T1000 (cell line): ENCODE measurements at regions not wholly inside any gene's neighbourhood (a gene's known extent, or its start where the extent isn't known, plus 50 kb on each side); places are given as distances from the start of the nearest gene placed in this dataset.
"Not testable (repeated sequence)": the region's sequence is repeated elsewhere in the genome, so short reads cannot be mapped to it uniquely, and the experiment has no call there.

Source experiments
- DNase-seq: peaks from one replicate; lab custom pipeline; 2025; ENCODE audit warnings: mixed read lengths; lab: John Stamatoyannopoulos, UW

DNA sequence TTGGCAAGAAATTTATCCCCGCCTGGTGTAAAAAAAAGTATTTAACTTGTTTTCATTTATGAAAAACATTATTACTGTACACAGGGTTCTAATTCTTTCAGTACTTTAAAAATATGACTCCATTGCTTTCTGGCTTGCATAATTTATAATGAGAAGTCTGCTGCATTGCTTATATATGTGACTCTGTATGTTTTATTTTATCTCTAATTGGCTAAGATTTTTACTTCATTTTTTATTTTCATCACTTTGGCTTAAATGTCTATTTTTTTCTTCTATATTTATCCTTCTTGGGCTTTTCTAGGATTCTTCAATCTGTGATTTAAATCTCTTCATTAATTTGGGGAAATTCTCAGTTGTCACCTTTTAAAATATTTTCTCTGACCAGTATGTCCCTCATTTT lies 636.6 kb upstream of the NR2F2 start:
- no peak for DNase-seq

DNA sequence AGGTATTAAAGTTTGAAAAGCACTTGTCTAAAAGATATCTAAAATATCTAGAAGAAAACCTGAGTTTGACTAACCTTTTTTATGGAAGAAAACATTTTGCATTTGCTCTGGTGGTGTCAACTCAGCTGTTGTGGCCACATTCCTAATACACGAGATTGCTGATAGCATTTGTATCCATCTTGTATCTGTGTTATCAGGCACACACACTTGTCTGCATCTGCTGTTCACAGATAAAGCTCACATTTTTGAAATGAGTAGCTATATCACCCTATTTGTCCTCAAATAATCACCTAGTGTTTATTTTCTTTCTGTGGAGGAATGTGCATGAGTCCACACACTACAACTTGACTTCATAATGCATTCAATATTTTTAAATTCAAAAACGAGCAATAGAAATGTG lies 632.3 kb upstream of the NR2F2 start:
- no peak for DNase-seq

- no peak for DNase-seq
Observed at GRCh38 chr15:95698951-95699350, 631.5 kb upstream of the NR2F2 start.

- no peak for DNase-seq
Observed at GRCh38 chr15:95699578-95699977, 630.9 kb upstream of the NR2F2 start.

- not testable (repeated sequence) for DNase-seq
Observed at GRCh38 chr15:95700692-95701091, 629.8 kb upstream of the NR2F2 start.

DNA sequence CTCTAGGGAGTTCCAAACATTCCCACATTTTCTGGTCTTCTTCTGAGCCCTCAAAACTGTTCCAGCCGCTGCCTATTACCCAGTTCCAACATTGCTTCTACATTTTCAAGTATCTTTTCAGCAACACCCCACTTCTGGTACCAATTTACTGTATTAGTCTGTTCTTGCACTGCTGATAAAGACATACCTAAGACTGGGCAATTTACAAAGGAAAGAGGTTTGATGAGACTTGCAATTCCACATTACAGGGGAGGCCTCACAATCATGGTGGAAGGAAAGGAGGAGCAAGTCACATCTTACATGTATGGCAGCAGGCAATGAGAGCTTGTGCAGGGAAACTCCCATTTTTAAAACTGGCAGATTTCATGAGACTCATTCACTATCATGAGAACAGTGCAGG lies 629.1 kb upstream of the NR2F2 start:
- DNase-seq, result no peak

DNA sequence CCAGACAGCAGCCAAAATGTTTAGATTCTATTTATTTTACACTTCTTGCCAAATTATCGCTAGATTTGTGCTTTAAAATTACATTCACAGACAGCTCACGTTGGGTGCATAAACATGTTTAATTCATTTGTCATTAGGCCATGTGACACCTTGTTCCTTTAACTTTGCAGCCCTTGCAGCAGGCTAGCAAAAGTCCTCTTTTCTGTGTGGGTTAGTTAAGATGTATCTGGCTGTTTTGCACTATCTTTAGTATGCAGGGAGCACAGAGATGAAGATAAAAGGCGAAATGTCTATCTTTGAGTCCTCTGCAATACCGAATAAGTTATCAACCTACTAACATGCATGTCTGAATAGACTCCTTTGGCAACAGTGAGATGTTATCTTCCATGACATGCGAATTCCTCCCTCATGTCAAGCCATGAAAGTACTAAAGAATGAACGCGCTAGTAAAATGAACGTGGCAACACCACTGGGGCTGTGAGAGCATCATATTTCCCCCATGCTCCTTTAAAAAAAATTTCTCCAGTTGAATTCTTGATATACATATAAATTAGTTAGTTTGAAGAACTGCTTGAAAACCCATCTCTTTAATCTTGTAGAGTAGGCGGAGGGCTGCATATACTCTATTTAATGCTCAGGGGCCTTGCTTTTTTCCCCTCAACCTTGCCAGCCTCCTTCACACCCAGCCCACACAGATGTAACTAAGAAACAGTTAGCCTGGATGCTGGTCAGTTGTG lies 620.4 kb upstream of the NR2F2 start:
- DNase-seq, result no peak

DNA sequence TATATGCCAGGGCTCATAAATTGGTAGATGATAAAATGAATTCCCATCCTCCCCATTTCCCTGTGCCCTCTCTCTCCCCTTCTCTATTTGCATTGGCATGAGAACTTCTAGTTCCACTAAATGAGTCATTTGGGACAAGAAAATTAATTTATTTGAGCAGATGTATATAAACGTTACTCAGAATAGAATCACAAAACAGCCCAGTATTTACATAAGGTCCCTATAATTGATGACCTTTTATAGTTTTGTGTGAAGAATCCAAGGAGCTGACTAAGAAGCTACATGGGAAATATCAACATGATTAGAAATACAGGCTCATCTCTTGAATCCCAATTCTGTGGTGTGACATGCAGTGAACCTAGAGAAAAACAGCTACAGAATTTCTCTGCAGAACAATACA lies 617.7 kb upstream of the NR2F2 start:
- no peak for DNase-seq

DNA sequence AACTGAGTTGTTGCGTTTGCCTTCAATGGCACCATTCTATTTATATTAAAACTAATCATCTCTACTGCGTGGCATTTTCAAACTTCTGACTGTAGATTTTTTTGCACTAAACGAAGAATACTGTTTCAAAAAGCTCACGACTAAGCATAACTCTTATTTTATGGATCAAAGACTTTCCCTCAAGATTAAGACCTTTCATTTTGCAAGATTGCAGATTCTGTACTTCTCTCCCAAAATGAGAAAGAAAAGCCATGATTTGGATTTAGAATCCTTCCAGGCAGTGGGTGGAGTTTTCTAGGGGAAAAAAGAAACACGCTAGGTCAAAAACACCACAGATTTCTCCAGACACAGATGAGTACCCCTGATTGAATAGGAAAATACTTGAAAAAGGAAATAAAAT lies 617.2 kb upstream of the NR2F2 start:
- DNase-seq, result no peak

DNA sequence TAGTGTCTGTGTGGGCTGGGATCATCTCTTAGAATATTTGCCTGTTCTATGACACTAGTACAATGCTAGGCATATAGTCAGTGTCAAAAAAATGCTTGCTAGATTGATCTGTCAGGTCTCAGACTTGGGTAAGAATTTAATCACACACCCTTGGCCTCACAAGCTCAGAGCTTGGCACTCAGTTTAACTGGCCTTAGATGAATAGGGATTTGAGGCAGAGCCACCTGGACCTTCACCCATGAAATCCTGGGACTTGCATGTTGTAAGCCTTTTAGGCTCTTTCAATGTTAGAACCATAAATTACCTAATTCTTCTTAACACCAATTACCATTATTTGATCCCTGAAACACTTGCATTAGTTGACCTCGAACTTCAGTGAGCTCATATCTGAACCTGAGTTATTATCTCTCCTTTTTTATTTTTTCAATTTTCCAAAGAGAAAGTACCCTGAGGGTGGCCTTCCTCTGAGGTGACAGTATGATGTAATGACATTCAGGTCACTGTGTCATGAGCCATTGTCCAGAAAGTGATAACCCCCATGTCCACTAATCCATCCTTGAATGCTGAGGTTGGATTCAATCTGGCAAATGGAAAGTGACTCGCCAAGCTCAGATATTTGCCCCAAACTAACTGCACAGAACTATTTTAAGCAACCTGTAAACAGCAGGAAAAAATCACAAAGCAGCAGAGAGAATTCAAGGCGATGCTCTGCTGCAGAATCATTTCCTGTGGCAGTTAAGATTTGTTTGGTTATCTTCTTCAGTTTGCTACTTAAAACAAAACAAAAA lies 615.2 kb upstream of the NR2F2 start:
- no peak for DNase-seq

- no peak for DNase-seq
Observed at GRCh38 chr15:95715906-95716656, 614.4 kb upstream of the NR2F2 start.

DNA sequence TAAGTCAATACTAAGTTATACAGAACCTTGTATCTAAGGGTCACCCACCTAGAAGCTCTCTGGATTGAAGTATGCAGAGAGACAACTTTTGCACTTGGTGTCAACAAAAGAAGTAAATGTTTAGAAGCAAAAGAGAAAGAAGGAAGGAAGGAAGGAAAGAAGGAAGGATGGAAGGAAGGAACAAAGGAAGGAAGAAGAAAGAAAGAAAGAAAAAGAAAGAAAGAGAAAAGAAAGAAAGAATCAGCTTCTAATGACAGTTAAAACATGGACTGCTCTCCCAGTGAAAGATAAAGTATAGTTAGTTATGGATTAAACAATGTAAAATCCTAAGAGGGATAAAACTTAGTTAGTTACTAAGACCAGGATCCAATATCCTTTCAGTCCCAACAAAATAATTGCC lies 613.8 kb upstream of the NR2F2 start:
- DNase-seq, result no peak

GRCh38 chr15:95718441-95718840 lies 612.1 kb upstream of the NR2F2 start:
- no peak for DNase-seq

DNA sequence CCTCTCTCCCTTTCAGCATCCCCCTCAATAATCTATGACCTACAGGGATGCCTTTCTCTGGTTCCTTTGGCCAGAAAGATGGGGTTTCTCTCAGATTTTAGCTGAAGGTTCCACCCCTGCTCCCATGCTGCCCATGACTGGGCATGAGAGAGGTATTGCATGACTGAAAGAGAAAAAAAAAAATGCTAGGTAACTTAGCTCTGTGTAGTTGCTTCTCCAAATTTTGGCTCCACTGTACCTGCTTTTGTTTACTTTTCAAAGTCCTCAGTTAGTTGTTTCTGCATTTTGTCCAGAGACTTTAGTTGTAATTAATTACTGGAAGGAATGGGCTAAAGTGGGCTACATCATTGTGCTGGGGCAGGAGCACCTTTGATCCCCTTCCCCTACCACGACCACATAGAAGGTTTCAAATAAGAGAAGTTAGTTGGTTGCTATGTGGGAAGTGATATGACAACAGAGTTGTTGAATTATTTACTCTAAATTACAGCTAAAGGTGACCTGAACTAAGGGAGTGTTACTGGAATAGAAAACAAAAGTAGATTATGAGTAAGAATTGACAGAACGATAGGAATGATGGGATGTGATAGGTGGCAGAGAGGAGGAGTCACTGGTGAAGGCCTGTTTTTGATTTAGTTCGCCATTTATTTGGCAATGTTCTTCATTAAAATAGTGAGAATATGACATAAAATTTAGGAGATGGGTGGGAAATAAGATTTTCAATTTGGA lies 605.4 kb upstream of the NR2F2 start:
- DNase-seq, result no peak

GRCh38 chr15:95726891-95727290 lies 603.6 kb upstream of the NR2F2 start:
- no peak for DNase-seq

DNA sequence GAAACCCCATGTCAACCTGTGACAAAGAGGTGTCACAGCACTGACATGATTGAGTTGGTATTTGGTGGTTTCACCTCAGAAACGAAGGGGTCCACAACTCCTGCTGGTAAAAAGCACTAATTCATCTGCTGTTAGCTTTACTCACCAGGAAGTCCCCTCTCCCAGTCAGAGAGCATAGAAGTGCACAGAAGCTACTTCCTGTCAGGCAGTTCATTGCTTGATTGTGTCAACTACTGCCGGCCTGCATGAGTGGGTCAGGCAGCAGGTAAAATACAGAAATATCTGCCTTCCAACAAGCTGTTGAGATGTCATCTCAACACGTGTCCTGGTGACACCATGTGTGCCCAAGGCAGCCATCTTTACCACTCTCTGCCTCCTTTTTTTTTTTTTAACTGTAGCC lies 596.6 kb upstream of the NR2F2 start:
- no peak for DNase-seq

DNA sequence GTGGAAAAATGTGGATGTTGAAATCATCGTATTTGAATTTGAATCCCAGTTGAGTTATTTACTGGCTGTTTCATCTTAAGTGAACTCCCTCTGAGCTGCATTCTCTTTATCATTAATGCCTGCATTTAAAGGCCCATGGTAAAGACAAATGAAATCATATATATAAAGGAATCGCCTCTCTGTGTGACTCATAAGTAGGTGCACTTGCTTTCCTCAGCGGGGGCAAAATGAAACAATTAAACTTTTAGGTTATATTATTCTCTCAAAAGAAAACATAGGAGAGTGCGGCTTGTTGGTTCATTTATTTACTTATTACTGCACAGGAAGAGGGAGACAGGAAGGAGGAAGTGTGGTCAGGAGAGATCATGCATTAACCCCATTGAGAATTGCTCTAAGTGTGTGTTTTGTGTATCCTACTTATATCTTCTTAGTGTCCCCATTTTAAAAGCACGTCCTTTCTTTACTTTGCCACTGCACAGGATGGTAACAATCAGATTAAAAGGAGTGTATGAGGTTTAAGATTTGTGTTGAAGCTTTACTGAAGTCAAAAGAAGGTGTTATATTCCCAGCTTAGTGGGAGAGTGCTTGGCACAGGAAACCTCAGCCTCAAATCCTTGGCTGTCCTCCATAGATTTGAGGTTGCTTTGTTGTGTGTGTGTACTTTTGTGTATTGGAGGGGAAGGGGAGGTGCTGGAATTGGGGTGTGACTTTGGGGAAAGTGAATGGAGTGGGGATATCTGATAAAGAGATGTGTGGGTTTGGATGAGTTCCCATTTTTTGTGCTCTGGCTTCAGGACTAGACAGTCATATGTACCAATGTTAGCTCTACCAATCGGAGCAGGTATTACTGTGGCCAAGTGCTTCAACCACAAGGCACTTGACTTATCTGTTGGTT lies 595.8 kb upstream of the NR2F2 start:
- DNase-seq, result no peak

GRCh38 chr15:95737060-95737459 lies 593.4 kb upstream of the NR2F2 start:
- DNase-seq, result no peak

DNA sequence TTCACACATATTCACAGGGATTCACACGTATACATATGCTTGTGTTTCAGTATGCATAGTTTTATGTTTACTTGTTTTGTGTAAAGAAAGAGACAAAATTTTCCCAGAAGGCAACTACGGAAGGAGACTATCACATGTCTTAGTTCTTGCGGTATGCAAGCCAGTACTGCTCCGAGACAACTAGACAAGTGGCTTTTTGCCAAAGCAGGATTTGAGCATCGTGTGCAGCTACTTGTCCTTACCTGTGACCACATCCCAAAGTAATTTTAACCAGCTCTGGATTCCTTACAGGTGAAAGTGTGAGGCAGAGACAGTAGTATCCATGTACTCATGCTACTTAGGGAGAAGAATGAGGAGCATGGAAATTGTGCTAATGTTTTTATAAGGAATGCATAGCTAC lies 591.4 kb upstream of the NR2F2 start:
- DNase-seq, result no peak

- DNase-seq, result no peak
Observed at GRCh38 chr15:95741830-95742229, 588.7 kb upstream of the NR2F2 start.

DNA sequence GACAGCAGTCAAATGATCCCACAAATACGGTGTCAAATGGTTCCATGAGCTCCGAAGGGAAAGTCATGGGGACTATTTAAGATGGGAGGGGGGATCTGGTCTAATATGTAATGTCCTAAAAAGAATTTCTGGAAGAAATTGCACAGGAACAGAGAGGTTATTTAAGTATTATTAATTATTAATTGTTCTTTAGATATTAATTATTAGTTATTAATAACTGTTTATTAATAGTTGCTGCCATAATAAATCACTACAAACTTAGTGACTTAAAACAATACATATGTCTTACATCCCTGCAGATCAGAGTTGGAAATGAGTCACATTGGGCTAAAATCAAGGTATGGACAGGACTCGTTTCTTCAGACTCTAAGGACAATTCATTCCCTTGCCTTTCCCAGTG lies 588.2 kb upstream of the NR2F2 start:
- no peak for DNase-seq
